ENCODE measurements at regions not wholly inside any gene's neighbourhood (a gene's known extent, or its start where the extent isn't known, plus 50 kb on each side); places are given as distances from the start of the nearest gene placed in this dataset.
"Not testable (repeated sequence)": the region's sequence is repeated elsewhere in the genome, so short reads cannot be mapped to it uniquely, and the experiment has no call there.

- not testable (repeated sequence) for TF ChIP-seq CTCF (conservative IDR thresholded peaks at IDR 0.05 in 1 of 2, IDR thresholded peaks at IDR 0.05 in 1 of 2; ENCODE audit: low read depth in 1 of 2, low read length in 2 of 2); EZH2 (IDR thresholded peaks at IDR 0.05; ENCODE audit: low read length, missing control alignments)
These were observed 97.0 kb downstream of the CRLF3 start for GRCh38 chr17:30727517-30727916.
